A549 (cell line): ENCODE measurements at regions not wholly inside any gene's neighbourhood (a gene's known extent, or its start where the extent isn't known, plus 50 kb on each side); places are given as distances from the start of the nearest gene placed in this dataset.

Source experiments
- ATAC-seq, 2 experiments: fragments of 200-7000 bp in 1 of 2; fragments of >200 bp in 1 of 2; cut with Nextera tagmentation in 1 of 2; cut with Tn5 transposase in 1 of 2; 3 replicates each; pipeline versions ENCODE4 v1.8.0 to v1.9.1; 2018 to 2020; ENCODE audit warnings: mild to moderate bottlenecking in 1 of 2, moderate library complexity in 1 of 2
- CTCF ChIA-PET: fragments of 300-600 bp; sonication (Branson Sonifier 250); formaldehyde crosslinking; extraction: SDS; loops from one replicate; lab custom pipeline; 2021; ENCODE audit warnings: antibody characterized with exemption, inconsistent platforms; lab: Yijun Ruan, JAX
- POLR2A ChIA-PET: fragments of 350-600 bp; formaldehyde crosslinking; extraction: SDS; loops from one replicate; lab custom pipeline; 2021; ENCODE audit warnings: antibody characterized with exemption, inconsistent platforms; lab: Yijun Ruan, JAX
- DNase-seq, 2 experiments: peaks; one replicate each; pipeline versions ENCODE4 v3.0.0 to v3.0.0-alpha.2; 2011 to 2016; ENCODE audit warnings: low read depth in 1 of 2, low spot score in 1 of 2
- FAIRE-seq: peaks from 2 replicates; lab custom pipeline; 2011; peaks lifted over from hg19 to GRCh38; lab: Jason Lieb, UNC
- H3K27ac ChIP-seq, 2 experiments: fragments of >200 bp; sonication (Bioruptor Twin); formaldehyde crosslinking; 3 replicates each; pipeline ENCODE4 v1.5.1; 2016 to 2017
- H3K4me1 ChIP-seq: fragments of >200 bp; sonication (Bioruptor Twin); formaldehyde crosslinking; 3 replicates; pipeline ENCODE4 v1.6.1; 2016
- H3K4me2 ChIP-seq: fragments of >200 bp; sonication (Bioruptor Twin); formaldehyde crosslinking; 3 replicates; pipeline ENCODE4 v1.6.1; 2016
- H3K4me3 ChIP-seq: fragments of >200 bp; sonication (Bioruptor Twin); formaldehyde crosslinking; 3 replicates; pipeline ENCODE4 v1.5.1; 2016
- H3K9me3 ChIP-seq: fragments of >200 bp; sonication (Bioruptor Twin); formaldehyde crosslinking; 3 replicates; pipeline ENCODE4 v1.6.1; 2016
- BHLHE40 ChIP-seq: IDR thresholded peaks from 2 replicates; pipeline ENCODE4 v1.6.1; 2012; ENCODE audit warnings: low read depth, low read length, inconsistent platforms
- CBX2 ChIP-seq: fragments of 200-600 bp; sonication (generic); IDR thresholded peaks from 2 replicates; pipeline ENCODE4 v1.6.1; 2016; ENCODE audit warnings: low read depth, mild to moderate bottlenecking, borderline replicate concordance
- CHD2 ChIP-seq: fragments of 150-350 bp; IDR thresholded peaks from 2 replicates; pipeline ENCODE4 v1.6.1; 2014; ENCODE audit warnings: low read length; ENCODE audit not compliant: partially characterized antibody
- CHD4 ChIP-seq: fragments of 200-600 bp; sonication (generic); IDR thresholded peaks from 2 replicates; pipeline ENCODE4 v1.6.1; 2016; ENCODE audit warnings: antibody characterized with exemption, mild to moderate bottlenecking, borderline replicate concordance
- FOSB ChIP-seq: fragments of 250-450 bp; sonication (Bioruptor Pico); IDR thresholded peaks from 2 replicates; pipeline ENCODE4 v1.5.0; 2020; ENCODE audit warnings: mild to moderate bottlenecking, moderate library complexity
- HDAC2 ChIP-seq: fragments of 200-600 bp; sonication (generic); IDR thresholded peaks from 2 replicates; pipeline ENCODE4 v1.6.1; 2016
- HEYL ChIP-seq: fragments of 250-450 bp; sonication (Bioruptor Pico); IDR thresholded peaks from 2 replicates; pipeline ENCODE4 v1.8.0; 2021; ENCODE audit warnings: mild to moderate bottlenecking, moderate library complexity
- HOXA7 ChIP-seq: fragments of 250-450 bp; sonication (Bioruptor Pico); IDR thresholded peaks from 2 replicates; pipeline ENCODE4 v1.5.0; 2020; ENCODE audit warnings: mild to moderate bottlenecking, moderate library complexity
- HOXB13 ChIP-seq: fragments of 250-450 bp; sonication (Bioruptor Pico); IDR thresholded peaks from 2 replicates; pipeline ENCODE4 v1.5.0; 2020; ENCODE audit warnings: low read depth, mild to moderate bottlenecking, moderate library complexity
- HOXB5 ChIP-seq: fragments of 250-450 bp; sonication (Bioruptor Pico); IDR thresholded peaks from 2 replicates; pipeline ENCODE4 v1.5.0; 2020; ENCODE audit warnings: mild to moderate bottlenecking, moderate library complexity
- KDM1A ChIP-seq: fragments of 200-600 bp; sonication (generic); IDR thresholded peaks from 2 replicates; pipeline ENCODE4 v1.6.1; 2016; ENCODE audit warnings: low read depth, mild to moderate bottlenecking
- MAZ ChIP-seq: fragments of 150-350 bp; IDR thresholded peaks from 2 replicates; pipeline ENCODE4 v1.6.1; 2014; ENCODE audit warnings: antibody characterized with exemption, low read depth, low read length, borderline replicate concordance
- MYC ChIP-seq: IDR thresholded peaks from 2 replicates; pipeline ENCODE4 v1.6.1; 2012; ENCODE audit warnings: mild to moderate bottlenecking, inconsistent platforms, low read length, improper control_type of control experiment, borderline replicate concordance
- NPAS2 ChIP-seq: fragments of 250-450 bp; sonication (Bioruptor Pico); IDR thresholded peaks from 2 replicates; pipeline ENCODE4 v1.8.0; 2022; ENCODE audit warnings: mild to moderate bottlenecking, moderate library complexity, borderline replicate concordance
- NR3C1 ChIP-seq: fragments of >200 bp; sonication (Bioruptor Twin); formaldehyde crosslinking; IDR thresholded peaks from 3 replicates; pipeline ENCODE4 v1.6.1; 2017
- POLR2AphosphoS2 ChIP-seq: conservative IDR thresholded peaks from 2 replicates; pipeline ENCODE4 v1.6.1; 2012; ENCODE audit warnings: low read length, improper control_type of control experiment, inconsistent platforms
- RFX5 ChIP-seq: fragments of 450-650 bp; IDR thresholded peaks from 2 replicates; pipeline ENCODE4 v1.7.1; 2014; ENCODE audit warnings: antibody characterized with exemption, mild to moderate bottlenecking, moderate library complexity
- RNF2 ChIP-seq: fragments of 200-600 bp; sonication (generic); IDR thresholded peaks from 2 replicates; pipeline ENCODE4 v1.6.1; 2016; ENCODE audit warnings: low read depth, mild to moderate bottlenecking, antibody characterized with exemption, moderate library complexity, borderline replicate concordance
- TFCP2L1 ChIP-seq: fragments of 250-450 bp; sonication (Bioruptor Pico); IDR thresholded peaks from 2 replicates; pipeline ENCODE4 v1.5.0; 2021; ENCODE audit warnings: mild to moderate bottlenecking
- ZC3H11A ChIP-seq: fragments of 450-650 bp; IDR thresholded peaks from 2 replicates; pipeline ENCODE4 v1.6.1; 2014; ENCODE audit warnings: antibody characterized with exemption, mild to moderate bottlenecking
- ZNF302 ChIP-seq: fragments of 250-450 bp; sonication (Bioruptor Pico); IDR thresholded peaks from 2 replicates; pipeline ENCODE4 v1.9.0; 2021; ENCODE audit warnings: inconsistent platforms, mild to moderate bottlenecking, moderate library complexity
- ZSCAN20 ChIP-seq: fragments of 250-450 bp; sonication (Bioruptor Pico); IDR thresholded peaks from 2 replicates; pipeline ENCODE4 v1.8.0; 2022; ENCODE audit warnings: mild to moderate bottlenecking, moderate library complexity
- WGBS: methylation state at CpG from one replicate; pipeline ENCODE4 v1.1.6; 2017; ENCODE audit errors: missing lambda C conversion rate; 5-methylcytosine and 5-hydroxymethylcytosine counted together
- TF ChIP-seq, protein P1 (sequence below): fragments of 150-350 bp; IDR thresholded peaks from 2 replicates; pipeline ENCODE4 v1.6.1; 2014; ENCODE audit warnings: low read depth, mild to moderate bottlenecking, low read length
- TF ChIP-seq, protein P2 (sequence below): fragments of >200 bp; sonication (Bioruptor Twin); formaldehyde crosslinking; IDR thresholded peaks from 2 replicates; pipeline ENCODE4 v1.6.1; 2016
- TF ChIP-seq, protein P3 (sequence below): fragments of 250-450 bp; sonication (Bioruptor Pico); IDR thresholded peaks from 2 replicates; pipeline ENCODE4 v1.5.0; 2020; ENCODE audit warnings: low read depth, mild to moderate bottlenecking, moderate library complexity
- TF ChIP-seq, protein P4 (sequence below): fragments of >200 bp; sonication (Bioruptor Twin); formaldehyde crosslinking; IDR thresholded peaks from 3 replicates; pipeline ENCODE4 v1.5.1; 2016
- TF ChIP-seq, protein P5 (sequence below): fragments of 200-600 bp; sonication (generic); IDR thresholded peaks from 2 replicates; pipeline ENCODE4 v1.6.1; 2016; ENCODE audit warnings: antibody characterized with exemption, mild to moderate bottlenecking, moderate library complexity
- TF ChIP-seq, protein P6 (sequence below): IDR thresholded peaks from 2 replicates; pipeline ENCODE4 v1.6.1; 2012

DNA sequence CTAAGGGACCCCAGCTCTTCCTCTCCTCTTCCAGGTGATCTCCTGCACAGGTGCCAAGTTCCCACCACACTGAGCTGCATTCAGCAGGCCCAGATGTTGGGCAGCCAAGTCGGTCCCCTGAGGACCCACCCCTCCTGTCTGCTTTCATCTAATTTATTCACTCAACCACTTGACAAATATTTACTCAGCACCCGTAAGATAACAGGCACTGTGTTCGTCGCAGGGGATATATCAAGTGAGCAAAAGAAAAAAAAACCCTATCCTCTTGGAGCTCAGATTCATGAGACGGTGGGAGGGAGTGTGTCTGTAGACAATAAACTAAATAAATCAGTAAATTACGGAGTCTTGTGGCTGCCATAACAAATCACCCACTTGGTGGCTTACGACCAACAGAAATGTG is 143.6 kb downstream of the MRPL14 start:
- CTCF ChIA-PET, result interaction anchor here (0.6 to 1.5 kb wide), 2 partner anchors 10 to 19 kb away, joined by 3 read pairs; no protein-coding TSS in a partner anchor
- H3K4me3 ChIP-seq, result no peak overlapping the region
- H3K9me3 ChIP-seq, result no peaks in the 10 kb centered on the region
- FAIRE-seq, result no peak
- H3K27ac ChIP-seq, result no peak overlapping the region
- H3K4me2 ChIP-seq, result no peak overlapping the region
- TF ChIP-seq HDAC2 (no peak), CBX2 (no peak), RFX5 (no peak), NPAS2 (no peak), HOXB13 (CRISPR knock-in tag) (no peak), HEYL (CRISPR knock-in tag) (no peak), ZC3H11A (no peak), FOSB (CRISPR knock-in tag) (no peak), POLR2AphosphoS2 (no peak), HOXA7 (CRISPR knock-in tag) (no peak), TFCP2L1 (CRISPR knock-in tag) (no peak), KDM1A (no peak), HOXB5 (CRISPR knock-in tag) (no peak), NR3C1 (no peak)
- TF ChIP-seq, protein P1, sequence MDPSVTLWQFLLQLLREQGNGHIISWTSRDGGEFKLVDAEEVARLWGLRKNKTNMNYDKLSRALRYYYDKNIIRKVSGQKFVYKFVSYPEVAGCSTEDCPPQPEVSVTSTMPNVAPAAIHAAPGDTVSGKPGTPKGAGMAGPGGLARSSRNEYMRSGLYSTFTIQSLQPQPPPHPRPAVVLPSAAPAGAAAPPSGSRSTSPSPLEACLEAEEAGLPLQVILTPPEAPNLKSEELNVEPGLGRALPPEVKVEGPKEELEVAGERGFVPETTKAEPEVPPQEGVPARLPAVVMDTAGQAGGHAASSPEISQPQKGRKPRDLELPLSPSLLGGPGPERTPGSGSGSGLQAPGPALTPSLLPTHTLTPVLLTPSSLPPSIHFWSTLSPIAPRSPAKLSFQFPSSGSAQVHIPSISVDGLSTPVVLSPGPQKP, result no peak
- TF ChIP-seq, protein P2, sequence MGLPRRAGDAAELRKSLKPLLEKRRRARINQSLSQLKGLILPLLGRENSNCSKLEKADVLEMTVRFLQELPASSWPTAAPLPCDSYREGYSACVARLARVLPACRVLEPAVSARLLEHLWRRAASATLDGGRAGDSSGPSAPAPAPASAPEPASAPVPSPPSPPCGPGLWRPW, result no peak
- TF ChIP-seq, protein P3, sequence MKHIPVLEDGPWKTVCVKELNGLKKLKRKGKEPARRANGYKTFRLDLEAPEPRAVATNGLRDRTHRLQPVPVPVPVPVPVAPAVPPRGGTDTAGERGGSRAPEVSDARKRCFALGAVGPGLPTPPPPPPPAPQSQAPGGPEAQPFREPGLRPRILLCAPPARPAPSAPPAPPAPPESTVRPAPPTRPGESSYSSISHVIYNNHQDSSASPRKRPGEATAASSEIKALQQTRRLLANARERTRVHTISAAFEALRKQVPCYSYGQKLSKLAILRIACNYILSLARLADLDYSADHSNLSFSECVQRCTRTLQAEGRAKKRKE (CRISPR knock-in tag), result no peak
- DNase-seq, result no peak
- no peaks in the 10 kb centered on the region for H3K4me1 ChIP-seq
- POLR2A ChIA-PET, result no interaction called here
- WGBS, result 53% methylated on average over 7 of the region's 7 CpGs
- ATAC-seq, result no peak

DNA sequence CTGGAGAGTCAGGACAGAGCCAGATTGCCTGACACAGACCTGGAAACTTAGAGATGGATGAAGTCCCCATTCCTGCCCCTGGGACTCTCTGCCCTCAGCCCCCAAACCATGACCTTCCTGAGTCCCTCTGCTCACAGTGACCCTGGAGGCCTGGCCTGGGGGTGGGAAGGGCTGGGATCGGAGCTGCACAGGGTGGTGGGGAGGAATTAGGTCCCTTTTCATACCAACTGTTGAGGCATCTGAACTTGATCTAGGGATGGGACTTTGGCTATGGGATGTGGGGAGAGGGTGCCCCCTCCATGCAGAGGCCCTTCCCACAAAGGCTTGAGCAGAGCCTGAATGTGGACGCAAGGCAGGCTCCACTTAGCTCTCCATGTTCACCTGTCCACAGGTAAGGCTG is 144.1 kb downstream of the MRPL14 start:
- FAIRE-seq, result no peak
- no peak overlapping the region for H3K27ac ChIP-seq
- no peak for ATAC-seq
- TF ChIP-seq, protein P4, sequence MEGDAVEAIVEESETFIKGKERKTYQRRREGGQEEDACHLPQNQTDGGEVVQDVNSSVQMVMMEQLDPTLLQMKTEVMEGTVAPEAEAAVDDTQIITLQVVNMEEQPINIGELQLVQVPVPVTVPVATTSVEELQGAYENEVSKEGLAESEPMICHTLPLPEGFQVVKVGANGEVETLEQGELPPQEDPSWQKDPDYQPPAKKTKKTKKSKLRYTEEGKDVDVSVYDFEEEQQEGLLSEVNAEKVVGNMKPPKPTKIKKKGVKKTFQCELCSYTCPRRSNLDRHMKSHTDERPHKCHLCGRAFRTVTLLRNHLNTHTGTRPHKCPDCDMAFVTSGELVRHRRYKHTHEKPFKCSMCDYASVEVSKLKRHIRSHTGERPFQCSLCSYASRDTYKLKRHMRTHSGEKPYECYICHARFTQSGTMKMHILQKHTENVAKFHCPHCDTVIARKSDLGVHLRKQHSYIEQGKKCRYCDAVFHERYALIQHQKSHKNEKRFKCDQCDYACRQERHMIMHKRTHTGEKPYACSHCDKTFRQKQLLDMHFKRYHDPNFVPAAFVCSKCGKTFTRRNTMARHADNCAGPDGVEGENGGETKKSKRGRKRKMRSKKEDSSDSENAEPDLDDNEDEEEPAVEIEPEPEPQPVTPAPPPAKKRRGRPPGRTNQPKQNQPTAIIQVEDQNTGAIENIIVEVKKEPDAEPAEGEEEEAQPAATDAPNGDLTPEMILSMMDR, result no peak
- TF ChIP-seq HEYL (CRISPR knock-in tag) (no peak), NR3C1 (no peak), MAZ (no peak), BHLHE40 (no peak), MYC (no peak), ZC3H11A (no peak), RNF2 (no peak), KDM1A (no peak), ZNF302 (CRISPR knock-in tag) (no peak), CHD2 (no peak), ZSCAN20 (CRISPR knock-in tag) (no peak), CHD4 (no peak)
- TF ChIP-seq, protein P2, result no peak
- TF ChIP-seq, protein P5, sequence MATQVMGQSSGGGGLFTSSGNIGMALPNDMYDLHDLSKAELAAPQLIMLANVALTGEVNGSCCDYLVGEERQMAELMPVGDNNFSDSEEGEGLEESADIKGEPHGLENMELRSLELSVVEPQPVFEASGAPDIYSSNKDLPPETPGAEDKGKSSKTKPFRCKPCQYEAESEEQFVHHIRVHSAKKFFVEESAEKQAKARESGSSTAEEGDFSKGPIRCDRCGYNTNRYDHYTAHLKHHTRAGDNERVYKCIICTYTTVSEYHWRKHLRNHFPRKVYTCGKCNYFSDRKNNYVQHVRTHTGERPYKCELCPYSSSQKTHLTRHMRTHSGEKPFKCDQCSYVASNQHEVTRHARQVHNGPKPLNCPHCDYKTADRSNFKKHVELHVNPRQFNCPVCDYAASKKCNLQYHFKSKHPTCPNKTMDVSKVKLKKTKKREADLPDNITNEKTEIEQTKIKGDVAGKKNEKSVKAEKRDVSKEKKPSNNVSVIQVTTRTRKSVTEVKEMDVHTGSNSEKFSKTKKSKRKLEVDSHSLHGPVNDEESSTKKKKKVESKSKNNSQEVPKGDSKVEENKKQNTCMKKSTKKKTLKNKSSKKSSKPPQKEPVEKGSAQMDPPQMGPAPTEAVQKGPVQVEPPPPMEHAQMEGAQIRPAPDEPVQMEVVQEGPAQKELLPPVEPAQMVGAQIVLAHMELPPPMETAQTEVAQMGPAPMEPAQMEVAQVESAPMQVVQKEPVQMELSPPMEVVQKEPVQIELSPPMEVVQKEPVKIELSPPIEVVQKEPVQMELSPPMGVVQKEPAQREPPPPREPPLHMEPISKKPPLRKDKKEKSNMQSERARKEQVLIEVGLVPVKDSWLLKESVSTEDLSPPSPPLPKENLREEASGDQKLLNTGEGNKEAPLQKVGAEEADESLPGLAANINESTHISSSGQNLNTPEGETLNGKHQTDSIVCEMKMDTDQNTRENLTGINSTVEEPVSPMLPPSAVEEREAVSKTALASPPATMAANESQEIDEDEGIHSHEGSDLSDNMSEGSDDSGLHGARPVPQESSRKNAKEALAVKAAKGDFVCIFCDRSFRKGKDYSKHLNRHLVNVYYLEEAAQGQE, result no peak
- TF ChIP-seq, protein P6, sequence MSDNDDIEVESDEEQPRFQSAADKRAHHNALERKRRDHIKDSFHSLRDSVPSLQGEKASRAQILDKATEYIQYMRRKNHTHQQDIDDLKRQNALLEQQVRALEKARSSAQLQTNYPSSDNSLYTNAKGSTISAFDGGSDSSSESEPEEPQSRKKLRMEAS, result no peak
- no peak for DNase-seq
- ChIA-PET CTCF (interaction anchor here (1.5 kb wide), 1 partner anchor 10 kb away, joined by 3 read pairs; no protein-coding TSS in a partner anchor), POLR2A (no interaction called here)
- H3K4me2 ChIP-seq, result no peak overlapping the region
- 71% methylated on average over 2 of the region's 2 CpGs for WGBS
- no peaks in the 10 kb centered on the region for H3K9me3 ChIP-seq
- H3K4me1 ChIP-seq, result no peaks in the 10 kb centered on the region
- H3K4me3 ChIP-seq, result no peak overlapping the region
